PC-9 (cell line): ENCODE measurements at regions not wholly inside any gene's neighbourhood (a gene's known extent, or its start where the extent isn't known, plus 50 kb on each side); places are given as distances from the start of the nearest gene placed in this dataset.

Source experiments
- CTCF ChIP-seq: fragments of 200-600 bp; sonication (generic); conservative IDR thresholded peaks from 2 replicates; pipeline ENCODE4 v1.6.1; 2017; ENCODE audit warnings: mixed run types, antibody characterized with exemption, mild to moderate bottlenecking, moderate library complexity
- EZH2 ChIP-seq: fragments of 200-600 bp; sonication (generic); IDR thresholded peaks from 2 replicates; pipeline ENCODE4 v1.8.0; 2017; ENCODE audit warnings: antibody characterized with exemption, low read depth

DNA sequence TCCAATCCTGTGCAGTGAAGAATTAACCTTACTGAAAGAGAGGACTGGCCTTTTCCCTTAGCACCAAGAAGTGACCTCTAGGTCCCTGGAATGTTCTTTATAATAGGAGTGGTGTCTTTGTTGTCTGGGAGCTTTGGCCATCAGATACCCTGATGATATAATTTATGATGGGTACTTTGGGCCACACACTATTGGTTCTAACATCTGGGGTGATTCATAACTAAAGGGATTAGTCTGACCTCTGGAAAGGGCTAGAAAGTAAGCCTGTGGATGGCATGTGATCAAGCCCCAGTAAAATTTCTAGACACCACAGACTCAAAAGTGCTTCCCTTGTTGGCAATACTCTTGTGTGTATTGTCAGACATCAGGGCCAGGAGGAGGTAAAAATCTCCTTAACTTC is 891.2 kb downstream of the KCNA4 start:
- no peak for TF ChIP-seq CTCF
- no peak for TF ChIP-seq EZH2
